Uterus (tissue), 3 donors: ENCODE measurements at regions not wholly inside any gene's neighbourhood (a gene's known extent, or its start where the extent isn't known, plus 50 kb on each side); places are given as distances from the start of the nearest gene placed in this dataset.

Experiments used
- DNase-seq, 2 donors: peaks; one replicate each; pipeline ENCODE4 v3.0.0-alpha.2; 2019 to 2020
- H3K27ac ChIP-seq, 2 donors: fragments of 200-600 bp; sonication (generic); 1 replicate in 1 of 2; 2 replicates in 1 of 2; pipeline ENCODE4 v1.5.1; 2016 to 2018
- H3K27me3 ChIP-seq, 2 donors: fragments of 200-600 bp; sonication (generic); one replicate each; pipeline ENCODE4 v1.5.1; 2018 to 2019; ENCODE audit warnings: control low read depth in 1 of 2
- H3K36me3 ChIP-seq, 2 donors: fragments of 200-600 bp; sonication (generic); one replicate each; pipeline ENCODE4 v1.5.1; 2019; ENCODE audit warnings: control low read depth in 1 of 2
- H3K4me1 ChIP-seq, 2 donors: fragments of 200-600 bp; sonication (generic); one replicate each; pipeline ENCODE4 v1.5.1; 2018 to 2019; ENCODE audit warnings: control low read depth in 1 of 2
- H3K4me3 ChIP-seq, 2 donors: fragments of 200-600 bp; sonication (generic); 1 replicate in 1 of 2; 2 replicates in 1 of 2; pipeline ENCODE4 v1.5.1; 2018 to 2019; ENCODE audit warnings: mild to moderate bottlenecking in 1 of 2
- H3K9me3 ChIP-seq, 2 donors: fragments of 200-600 bp; sonication (generic); one replicate each; pipeline ENCODE4 v1.5.1; 2019; ENCODE audit warnings: control low read depth in 1 of 2
- CTCF ChIP-seq, 4 experiments: fragments of 200-600 bp in 2 of 4; fragments of 450-650 bp in 2 of 4; sonication (generic) in 2 of 4; IDR thresholded peaks; one replicate each; pipeline ENCODE4 v1.5.1; 2016 to 2019; ENCODE audit warnings: antibody characterized with exemption in 4 of 4, mild to moderate bottlenecking in 2 of 4, moderate library complexity in 1 of 4
- POLR2A ChIP-seq, 2 donors: fragments of 450-650 bp; IDR thresholded peaks; one replicate each; pipeline ENCODE4 v1.6.1; 2016; ENCODE audit warnings: antibody characterized with exemption in 2 of 2, mild to moderate bottlenecking in 1 of 2, moderate library complexity in 1 of 2
- intact Hi-C: fragments of 100-400 bp; cut with DNase I; formaldehyde crosslinking; loops from one replicate; pipeline ENCODE4 v1.15.1; 2023; ENCODE audit warnings: low total_unique reads
- donor health status: DM: yes; HTN: yes; CAD: no.

- Histone ChIP-seq H3K9me3 (no peaks in the 10 kb centered on the region), H3K27me3 (no peaks in the 10 kb centered on the region), H3K36me3 (no peaks in the 10 kb centered on the region), H3K4me3 (no peak overlapping the region), H3K4me1 (no peaks in the 10 kb centered on the region), H3K27ac (no peak overlapping the region)
- no peak for TF ChIP-seq POLR2A (IDR thresholded peaks at IDR 0.05)
- TF ChIP-seq CTCF (IDR thresholded peaks at IDR 0.05) = no peak
- intact Hi-C loops = no loop called here
- no peak for DNase-seq
Observed at GRCh38 chr5:27797220-27797619, 758.8 kb upstream of the CDH9 start.

- TF ChIP-seq CTCF (IDR thresholded peaks at IDR 0.05) (no peak), POLR2A (IDR thresholded peaks at IDR 0.05) (no peak)
- Histone ChIP-seq H3K4me1 (no peaks in the 10 kb centered on the region), H3K27me3 (no peaks in the 10 kb centered on the region), H3K9me3 (no peaks in the 10 kb centered on the region), H3K27ac (no peak overlapping the region), H3K36me3 (no peaks in the 10 kb centered on the region), H3K4me3 (no peak overlapping the region)
- intact Hi-C loops = no loop called here
- DNase-seq = no peak
Observed at GRCh38 chr5:27788184-27788583, 749.8 kb upstream of the CDH9 start.

- Histone ChIP-seq H3K9me3 (no peaks in the 10 kb centered on the region), H3K27ac (no peak overlapping the region), H3K36me3 (no peaks in the 10 kb centered on the region), H3K27me3 (no peaks in the 10 kb centered on the region), H3K4me3 (no peak overlapping the region), H3K4me1 (no peaks in the 10 kb centered on the region)
- no peak for TF ChIP-seq POLR2A (IDR thresholded peaks at IDR 0.05)
- no peak for TF ChIP-seq CTCF (IDR thresholded peaks at IDR 0.05)
- DNase-seq = no peak
- intact Hi-C loops = no loop called here
Observed at GRCh38 chr5:27784317-27784716, 745.9 kb upstream of the CDH9 start.

- Histone ChIP-seq H3K4me1 (no peaks in the 10 kb centered on the region), H3K27ac (no peak overlapping the region), H3K27me3 (no peaks in the 10 kb centered on the region), H3K4me3 (no peak overlapping the region), H3K9me3 (no peaks in the 10 kb centered on the region), H3K36me3 (no peaks in the 10 kb centered on the region)
- intact Hi-C loops = no loop called here
- DNase-seq = no peak
- no peak for TF ChIP-seq CTCF (IDR thresholded peaks at IDR 0.05)
- TF ChIP-seq POLR2A (IDR thresholded peaks at IDR 0.05) = no peak
Observed at GRCh38 chr5:27778121-27778520, 739.7 kb upstream of the CDH9 start.

GRCh38 chr5:27773636-27774035, 735.2 kb upstream of the CDH9 start:
- intact Hi-C loops = no loop called here
- no peaks in the 10 kb centered on the region for H3K36me3 ChIP-seq
- no peak overlapping the region for H3K27ac ChIP-seq
- DNase-seq = no peak
- H3K9me3 ChIP-seq = no peaks in the 10 kb centered on the region
- TF ChIP-seq CTCF (IDR thresholded peaks at IDR 0.05) = no peak
- no peak for TF ChIP-seq POLR2A (IDR thresholded peaks at IDR 0.05)
- no peaks in the 10 kb centered on the region for H3K4me1 ChIP-seq
- no peaks in the 10 kb centered on the region for H3K27me3 ChIP-seq
- H3K4me3 ChIP-seq = no peak overlapping the region
